Right lobe of liver (tissue), 6 donors: ENCODE measurements at regions not wholly inside any gene's neighbourhood (a gene's known extent, or its start where the extent isn't known, plus 50 kb on each side); places are given as distances from the start of the nearest gene placed in this dataset.

Experiments
- ATAC-seq, 4 donors: fragments of 200-7000 bp; cut with Tn5 transposase; one replicate each; pipeline ENCODE4 v1.9.1; 2020; ENCODE audit warnings: mild to moderate bottlenecking in 4 of 4, moderate library complexity in 4 of 4
- DNase-seq, 3 donors: peaks; one replicate each; pipeline ENCODE4 v3.0.0-alpha.2; 2020
- H3K27ac ChIP-seq, 3 donors: fragments of 200-600 bp; one replicate each; pipeline ENCODE4 v1.8.0; 2022
- H3K27me3 ChIP-seq, 2 donors: fragments of 200-600 bp; one replicate each; pipeline ENCODE4 v1.8.0; 2022
- H3K36me3 ChIP-seq, 4 donors: fragments of 200-600 bp; sonication (generic) in 1 of 4; one replicate each; pipeline versions ENCODE4 v1.5.1 to v1.8.0; 2017 to 2022; ENCODE audit warnings: control low read depth in 1 of 4
- H3K4me1 ChIP-seq, 4 donors: fragments of 200-600 bp; sonication (generic) in 1 of 4; one replicate each; pipeline versions ENCODE4 v1.5.1 to v1.8.0; 2017 to 2022; ENCODE audit warnings: control low read depth in 1 of 4
- H3K4me3 ChIP-seq, 3 donors: fragments of 200-600 bp; one replicate each; pipeline ENCODE4 v1.8.0; 2022
- H3K9me3 ChIP-seq, 4 donors: fragments of 200-600 bp; sonication (generic) in 1 of 4; one replicate each; pipeline versions ENCODE4 v1.5.1 to v1.8.0; 2017 to 2022; ENCODE audit warnings: control low read depth in 1 of 4
- CTCF ChIP-seq, 4 donors: fragments of 200-600 bp in 3 of 4; fragments of 450-650 bp in 1 of 4; IDR thresholded peaks; one replicate each; pipeline versions ENCODE4 v1.5.1 to v1.8.0; 2016 to 2022; ENCODE audit warnings: antibody characterized with exemption in 4 of 4, mild to moderate bottlenecking in 2 of 4
- POLR2A ChIP-seq: fragments of 450-650 bp; IDR thresholded peaks from one replicate; pipeline ENCODE4 v1.6.1; 2017; ENCODE audit warnings: antibody characterized with exemption, mild to moderate bottlenecking
- WGBS: methylation state at CpG from one replicate; pipeline ENCODE4 v1.1.6; 2018; ENCODE audit warnings: low coverage, low lambda C conversion rate; ENCODE audit not compliant: insufficient coverage; ENCODE audit errors: missing lambda C conversion rate; 5-methylcytosine and 5-hydroxymethylcytosine counted together
- intact Hi-C, 2 donors: fragments of 100-400 bp; cut with DNase I; formaldehyde crosslinking; loops; one replicate each; pipeline versions ENCODE4 v1.11.2 to v1.14.1; 2022
- donor health status: DM: no; HTN: yes; CAD: no.
- donor health status: DM: no; HTN: no; CAD: no.
- donor health status: DM: no; HTN: no; CAD: no.
- donor health status: DM: no; HTN: yes; CAD: no.
- donor health status: DM: no; HTN: yes; CAD: no.

GRCh38 chr14:42961509-42961908 is 1354.8 kb downstream of the LRFN5 start:
- ATAC-seq, result no peak
- intact Hi-C loops, result no loop called here
- Histone ChIP-seq H3K4me1 (no peaks in the 10 kb centered on the region), H3K9me3 (no peaks in the 10 kb centered on the region), H3K27me3 (no peaks in the 10 kb centered on the region), H3K36me3 (no peaks in the 10 kb centered on the region), H3K27ac (no peak overlapping the region), H3K4me3 (no peak overlapping the region)
- no peak for DNase-seq
- TF ChIP-seq CTCF (IDR thresholded peaks at IDR 0.05) (no peak), POLR2A (no peak)
- WGBS, result 37% methylated on average over 3 of the region's 3 CpGs

GRCh38 chr14:42950363-42950762 is 1343.7 kb downstream of the LRFN5 start:
- DNase-seq (no peak), ATAC-seq (no peak)
- no peak overlapping the region for H3K4me3 ChIP-seq
- 84% methylated on average over 5 of the region's 6 CpGs for WGBS
- TF ChIP-seq POLR2A (no peak), CTCF (IDR thresholded peaks at IDR 0.05) (no peak)
- H3K9me3 ChIP-seq, result no peaks in the 10 kb centered on the region
- H3K36me3 ChIP-seq, result no peaks in the 10 kb centered on the region
- no peak overlapping the region for H3K27ac ChIP-seq
- intact Hi-C loops, result no loop called here
- H3K27me3 ChIP-seq, result no peaks in the 10 kb centered on the region
- H3K4me1 ChIP-seq, result no peaks in the 10 kb centered on the region

- no peak overlapping the region for H3K27ac ChIP-seq
- H3K27me3 ChIP-seq, result no peaks in the 10 kb centered on the region
- intact Hi-C loops, result no loop called here
- H3K36me3 ChIP-seq, result no peaks in the 10 kb centered on the region
- H3K4me3 ChIP-seq, result no peak overlapping the region
- DNase-seq, result no peak
- TF ChIP-seq POLR2A (no peak), CTCF (IDR thresholded peaks at IDR 0.05) (no peak)
- no peaks in the 10 kb centered on the region for H3K4me1 ChIP-seq
- no peaks in the 10 kb centered on the region for H3K9me3 ChIP-seq
- no peak for ATAC-seq
These were observed 1341.3 kb downstream of the LRFN5 start for GRCh38 chr14:42947991-42948390.

GRCh38 chr14:42944284-42944683 is 1337.6 kb downstream of the LRFN5 start:
- 28% methylated on average over 2 of the region's 2 CpGs for WGBS
- TF ChIP-seq POLR2A (no peak), CTCF (IDR thresholded peaks at IDR 0.05) (no peak)
- Histone ChIP-seq H3K4me3 (no peak overlapping the region), H3K9me3 (no peaks in the 10 kb centered on the region), H3K27me3 (no peaks in the 10 kb centered on the region), H3K36me3 (no peaks in the 10 kb centered on the region), H3K4me1 (no peaks in the 10 kb centered on the region), H3K27ac (no peak overlapping the region)
- no peak for DNase-seq
- no peak for ATAC-seq
- intact Hi-C loops, result no loop called here

- intact Hi-C loops, result no loop called here
- Histone ChIP-seq H3K36me3 (no peaks in the 10 kb centered on the region), H3K4me1 (no peaks in the 10 kb centered on the region), H3K27ac (no peak overlapping the region), H3K9me3 (no peaks in the 10 kb centered on the region), H3K27me3 (no peaks in the 10 kb centered on the region), H3K4me3 (no peak overlapping the region)
- no peak for TF ChIP-seq CTCF (IDR thresholded peaks at IDR 0.05)
- no peak for TF ChIP-seq POLR2A
- ATAC-seq (no peak), DNase-seq (no peak)
- WGBS, result 53% methylated on average over 2 of the region's 2 CpGs
These were observed 1324.6 kb downstream of the LRFN5 start for GRCh38 chr14:42931308-42931707.
